M059J (cell line): ENCODE measurements at regions not wholly inside any gene's neighbourhood (a gene's known extent, or its start where the extent isn't known, plus 50 kb on each side); places are given as distances from the start of the nearest gene placed in this dataset.
A peak's percentile ranks its signal among the peaks of the same experiment; 100 is the strongest.

Source experiments
- DNase-seq: peaks from one replicate; pipeline ENCODE4 v3.0.0-alpha.2; 2012; ENCODE audit warnings: low read depth

GRCh38 chr13:78784014-78784750 lies 125.2 kb upstream of the OBI1 start:
- DNase-seq = no peak

GRCh38 chr13:78780708-78781107 lies 121.8 kb upstream of the OBI1 start:
- no peak for DNase-seq

GRCh38 chr13:78779608-78780007 lies 120.7 kb upstream of the OBI1 start:
- no peak for DNase-seq

GRCh38 chr13:78777976-78778375 lies 119.0 kb upstream of the OBI1 start:
- no peak for DNase-seq

- no peak for DNase-seq
Measured at GRCh38 chr13:78777396-78777795, 118.4 kb upstream of the OBI1 start.

GRCh38 chr13:78772933-78773332 lies 114.0 kb upstream of the OBI1 start:
- DNase-seq = no peak

- DNase-seq = no peak
Measured at GRCh38 chr13:78770601-78771000, 111.6 kb upstream of the OBI1 start.

- no peak for DNase-seq
Measured at GRCh38 chr13:78768950-78769349, 110.0 kb upstream of the OBI1 start.

GRCh38 chr13:78764665-78765064 lies 105.7 kb upstream of the OBI1 start:
- no peak for DNase-seq

GRCh38 chr13:78762825-78763224 lies 103.9 kb upstream of the OBI1 start:
- no peak for DNase-seq

GRCh38 chr13:78759704-78760103 lies 100.7 kb upstream of the OBI1 start:
- DNase-seq = peak; percentile 1

- DNase-seq = no peak
Measured at GRCh38 chr13:78758549-78758948, 99.6 kb upstream of the OBI1 start.

GRCh38 chr13:78753435-78753834 lies 94.5 kb upstream of the OBI1 start:
- DNase-seq = no peak

GRCh38 chr13:78750735-78751134 lies 91.8 kb upstream of the OBI1 start:
- DNase-seq = no peak

GRCh38 chr13:78743973-78744372 lies 85.0 kb upstream of the OBI1 start:
- no peak for DNase-seq

- no peak for DNase-seq
Measured at GRCh38 chr13:78742659-78743058, 83.7 kb upstream of the OBI1 start.

- no peak for DNase-seq
Measured at GRCh38 chr13:78736142-78736541, 77.2 kb upstream of the OBI1 start.

GRCh38 chr13:78732445-78733017 lies 73.6 kb upstream of the OBI1 start:
- no peak for DNase-seq

GRCh38 chr13:78722700-78723099 lies 63.7 kb upstream of the OBI1 start:
- DNase-seq = no peak

GRCh38 chr13:78719367-78719766 lies 60.4 kb upstream of the OBI1 start:
- no peak for DNase-seq

GRCh38 chr13:78714717-78715116 lies 55.8 kb upstream of the OBI1 start:
- no peak for DNase-seq

GRCh38 chr13:78712831-78713230 lies 53.9 kb upstream of the OBI1 start:
- no peak for DNase-seq

GRCh38 chr13:78709028-78709427 lies 50.1 kb upstream of the OBI1 start:
- no peak for DNase-seq
